Occipital lobe (tissue), 1 donor: ENCODE measurements at regions not wholly inside any gene's neighbourhood (a gene's known extent, or its start where the extent isn't known, plus 50 kb on each side); places are given as distances from the start of the nearest gene placed in this dataset.

Experiments used
- DNase-seq: peaks from one replicate; lab custom pipeline; 2025; lab: John Stamatoyannopoulos, UW

- no peak for DNase-seq
These were observed 250.6 kb upstream of the SALL1 start for GRCh38 chr16:51401673-51402072.

DNA sequence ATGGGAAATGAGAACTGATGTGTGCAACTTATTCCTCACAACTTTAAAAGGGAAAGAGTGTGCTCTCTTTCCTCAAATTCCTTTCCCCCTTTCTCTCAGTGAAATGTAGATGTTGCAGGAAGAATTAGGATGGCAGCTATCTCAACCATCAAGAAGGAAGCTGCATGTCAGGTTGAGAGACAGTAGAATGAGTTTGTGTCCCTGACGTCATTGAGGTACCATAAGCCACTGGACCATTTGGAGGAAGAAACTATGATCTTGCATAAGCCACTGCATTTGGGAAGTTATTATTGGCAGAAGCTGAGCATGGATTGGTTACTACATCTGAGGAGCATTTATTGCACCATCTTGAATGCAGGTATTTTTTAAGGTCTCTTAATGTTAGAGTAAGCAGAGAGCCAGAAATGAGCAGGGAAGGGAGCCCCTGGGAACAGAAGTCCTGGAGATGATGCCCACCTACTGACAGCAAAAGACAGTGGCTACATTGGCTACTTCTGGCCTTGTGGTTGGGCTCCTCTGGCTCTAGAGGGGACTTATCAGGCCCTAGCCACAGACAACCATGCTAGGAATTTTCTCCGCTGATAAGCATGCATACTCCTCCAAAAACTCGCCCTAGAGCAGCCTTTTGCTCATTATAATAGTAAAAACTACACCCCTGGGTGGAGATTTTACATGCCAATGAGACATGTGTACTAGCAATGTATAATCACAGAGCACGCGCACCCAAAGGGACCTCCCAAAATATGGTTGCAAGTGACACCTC is 249.0 kb upstream of the SALL1 start:
- DNase-seq = no peak

GRCh38 chr16:51394421-51394820 is 243.4 kb upstream of the SALL1 start:
- no peak for DNase-seq

GRCh38 chr16:51393381-51394005 is 242.4 kb upstream of the SALL1 start:
- no peak for DNase-seq

DNA sequence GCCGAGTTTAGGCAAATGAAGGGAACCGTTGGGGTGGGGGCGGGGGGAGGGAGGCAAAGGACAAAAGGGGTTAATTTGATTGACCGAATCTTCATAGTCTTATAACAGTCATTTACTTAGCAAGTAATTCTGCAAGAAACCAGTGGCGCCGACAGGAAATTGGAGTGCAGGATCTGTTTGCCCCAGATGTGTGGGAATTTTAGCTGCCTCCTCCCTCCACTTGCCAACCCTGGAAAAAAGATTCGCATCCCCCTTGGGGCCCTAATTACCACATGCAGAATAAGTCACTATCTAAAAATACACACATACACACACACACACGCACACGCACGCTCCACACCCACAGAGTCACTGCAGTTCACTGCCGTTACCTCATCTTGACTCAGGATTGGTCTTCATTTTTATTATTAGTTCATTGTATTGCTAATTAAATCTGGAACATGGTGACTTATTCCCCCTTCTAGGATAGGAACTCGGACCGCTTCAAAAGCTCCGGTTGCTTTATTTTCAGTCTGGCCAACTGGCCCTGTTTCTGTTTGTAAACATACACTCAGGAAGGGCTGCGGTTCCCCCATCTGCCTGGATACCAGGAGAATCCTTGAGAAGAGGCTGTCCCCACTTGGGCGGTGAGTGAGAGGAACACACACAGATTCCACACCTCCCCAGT is 241.6 kb upstream of the SALL1 start:
- DNase-seq = no peak

DNA sequence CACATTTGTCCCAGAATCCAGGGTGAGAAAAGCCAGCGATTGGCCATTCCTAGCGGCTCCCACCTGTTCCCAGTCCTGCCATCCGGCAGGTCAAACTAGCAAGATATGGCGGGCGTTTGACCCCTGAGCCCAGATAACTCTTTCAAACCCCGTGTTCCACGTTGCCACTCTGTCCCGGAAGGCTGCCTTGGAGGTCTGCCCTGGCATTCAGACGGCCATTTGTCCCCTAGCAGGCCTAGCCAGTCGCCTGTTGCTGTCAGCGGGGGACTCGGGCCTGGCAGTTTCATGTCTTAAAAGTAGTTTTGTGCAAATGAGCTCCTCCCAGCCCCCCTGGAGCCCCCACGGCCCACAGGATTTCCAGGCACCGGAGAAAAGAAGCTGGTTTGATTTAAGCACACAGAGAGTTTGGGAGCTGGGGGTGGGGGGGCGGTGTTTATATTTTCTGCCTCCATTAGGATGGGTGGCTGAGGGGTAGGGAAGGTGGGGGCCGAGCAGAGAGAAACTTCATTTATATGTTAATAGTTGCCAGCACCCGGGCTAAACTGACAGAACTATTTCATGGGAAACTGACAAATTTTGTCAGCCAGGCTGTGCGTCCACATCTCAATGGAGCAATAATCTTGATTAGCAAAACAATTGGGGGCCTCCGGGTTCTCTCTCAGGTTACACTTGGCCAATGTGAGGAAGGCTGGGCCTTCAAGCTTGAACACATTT is 240.9 kb upstream of the SALL1 start:
- DNase-seq = no peak

GRCh38 chr16:51390877-51391276 is 239.8 kb upstream of the SALL1 start:
- DNase-seq = no peak

- no peak for DNase-seq
These were observed 238.8 kb upstream of the SALL1 start for GRCh38 chr16:51389881-51390280.

DNA sequence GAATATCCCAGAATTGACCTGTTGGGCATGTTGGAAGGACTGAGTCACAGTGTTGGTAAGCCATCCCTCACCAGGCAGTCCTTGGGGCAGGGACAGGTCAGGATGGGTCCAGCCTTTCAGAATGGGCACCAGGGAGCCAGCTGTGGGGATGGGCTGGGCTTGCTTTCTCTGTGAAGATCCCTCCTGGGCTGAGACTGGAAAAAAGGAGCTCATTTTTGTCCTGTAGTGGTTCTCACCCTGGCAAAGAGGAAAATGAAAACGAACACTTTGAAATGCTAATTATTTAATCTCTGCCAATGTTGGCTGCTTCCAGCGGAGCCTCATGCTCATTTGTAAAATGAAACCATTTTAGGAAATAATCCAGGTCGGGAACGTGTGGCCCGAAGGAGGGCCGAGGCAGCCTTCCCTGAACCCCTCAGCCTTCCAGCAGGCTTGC is 237.5 kb upstream of the SALL1 start:
- DNase-seq = no peak

GRCh38 chr16:51383909-51384308 is 232.8 kb upstream of the SALL1 start:
- DNase-seq = no peak

DNA sequence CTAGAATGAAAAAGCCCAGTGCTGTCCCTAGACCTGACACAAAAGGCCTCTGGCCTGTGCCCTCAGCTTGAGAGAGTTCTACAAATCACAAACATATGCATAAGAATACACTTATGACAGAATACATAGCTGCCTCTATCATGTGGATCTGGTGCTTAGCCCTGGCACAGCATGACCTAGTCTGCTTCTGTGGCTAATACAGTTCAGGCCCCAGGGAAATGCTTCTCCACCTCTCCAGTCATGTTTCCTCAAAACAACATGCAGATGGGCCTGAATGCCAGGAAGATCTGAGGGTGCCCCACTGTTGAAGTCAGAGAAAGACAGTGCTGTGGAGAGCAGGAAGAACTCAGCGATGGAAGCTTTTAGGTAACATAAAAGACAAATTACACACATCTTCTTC is 231.9 kb upstream of the SALL1 start:
- DNase-seq = no peak

GRCh38 chr16:51382211-51382610 is 231.1 kb upstream of the SALL1 start:
- no peak for DNase-seq

DNA sequence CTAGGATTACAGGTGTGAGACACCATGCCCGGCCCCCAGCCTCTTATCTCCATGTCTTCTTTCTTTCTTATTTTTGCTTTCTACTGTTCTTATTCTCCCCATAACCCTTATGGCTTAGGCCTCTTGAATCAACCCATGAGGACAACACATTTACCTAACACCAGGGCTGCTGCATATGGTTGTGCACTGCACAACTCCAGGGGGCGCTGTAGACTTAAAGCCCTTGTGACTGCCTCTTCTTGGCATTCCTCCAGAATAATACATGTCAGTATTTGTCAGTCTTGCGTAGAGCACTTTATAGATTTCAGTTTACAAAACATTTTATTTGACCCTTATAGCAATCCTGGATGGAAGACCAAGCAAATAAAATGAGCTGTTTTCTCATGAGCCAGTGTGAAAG is 225.0 kb upstream of the SALL1 start:
- DNase-seq = no peak

- no peak for DNase-seq
These were observed 223.7 kb upstream of the SALL1 start for GRCh38 chr16:51374790-51375189.

GRCh38 chr16:51374346-51374745 is 223.3 kb upstream of the SALL1 start:
- DNase-seq = no peak

GRCh38 chr16:51365715-51366114 is 214.6 kb upstream of the SALL1 start:
- DNase-seq = no peak

GRCh38 chr16:51359141-51359955 is 208.3 kb upstream of the SALL1 start:
- peak; percentile 49 for DNase-seq

DNA sequence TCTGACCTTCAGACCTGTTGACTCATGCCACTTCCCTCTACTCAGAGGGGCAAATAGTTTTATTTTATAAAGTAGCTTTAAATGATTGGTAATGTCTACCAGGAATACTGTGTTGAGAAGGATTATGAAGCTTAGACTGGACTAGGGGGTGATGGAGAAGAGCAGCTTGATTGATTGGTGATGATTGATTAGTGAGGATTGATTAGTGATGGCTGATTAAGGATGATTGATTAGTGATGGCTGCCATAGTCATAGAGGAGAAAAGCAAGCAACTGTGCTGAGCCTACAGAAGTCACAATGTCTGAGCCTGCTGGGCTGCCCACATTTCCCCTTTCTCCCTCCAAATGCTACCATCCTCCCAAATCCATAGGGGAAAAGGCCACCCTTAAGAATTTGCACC is 206.8 kb upstream of the SALL1 start:
- no peak for DNase-seq

GRCh38 chr16:51355875-51356274 is 204.8 kb upstream of the SALL1 start:
- DNase-seq = no peak

DNA sequence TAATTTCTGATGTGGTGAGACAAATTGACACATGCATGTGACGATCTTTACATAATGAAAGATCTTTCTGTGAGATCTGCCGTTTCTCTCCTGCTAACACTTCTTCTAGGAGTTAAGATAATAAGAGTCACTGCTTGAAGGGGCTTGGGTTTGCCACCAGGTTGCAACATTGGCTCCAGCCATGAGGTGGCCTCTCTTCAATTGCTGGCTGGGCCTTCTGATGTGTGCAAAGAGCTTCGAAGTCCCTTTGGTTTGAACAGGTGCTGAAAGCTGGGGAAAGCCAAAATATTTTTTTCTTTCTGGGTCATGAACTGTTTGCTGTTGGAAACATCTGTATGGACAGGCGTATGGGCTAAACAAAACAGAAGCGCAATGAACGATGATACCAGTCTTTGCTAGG is 204.1 kb upstream of the SALL1 start:
- no peak for DNase-seq

DNA sequence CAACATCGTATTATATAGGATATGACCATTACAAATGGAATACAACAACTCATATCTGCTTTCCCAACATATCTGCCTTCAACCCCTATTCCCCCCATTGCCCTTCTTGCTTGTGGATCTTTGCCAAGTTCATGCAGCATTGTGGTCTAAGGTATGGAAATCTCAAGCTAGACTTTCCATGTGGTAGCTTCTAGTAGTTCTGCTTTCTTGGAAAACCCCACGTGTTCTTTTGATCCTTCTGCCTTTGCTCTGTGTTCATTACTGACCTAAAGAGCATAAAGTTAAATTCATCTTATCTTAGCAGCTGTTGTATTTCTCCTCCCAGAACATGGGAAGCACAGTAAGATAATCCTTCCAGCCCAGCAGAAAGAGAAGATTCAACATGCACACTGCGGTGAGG is 202.0 kb upstream of the SALL1 start:
- no peak for DNase-seq
